H9 (cell line): ENCODE measurements at regions not wholly inside any gene's neighbourhood (a gene's known extent, or its start where the extent isn't known, plus 50 kb on each side); places are given as distances from the start of the nearest gene placed in this dataset.

Experiments used
- DNase-seq: peaks from one replicate; pipeline ENCODE4 v3.0.0-alpha.2; 2017
- H2AFZ ChIP-seq: one replicate; pipeline ENCODE4 v1.6.1; 2013; ENCODE audit warnings: mild to moderate bottlenecking, low read length, control low read depth, moderate library complexity
- H2AK5ac ChIP-seq: 2 replicates; pipeline ENCODE4 v1.6.1; 2013; ENCODE audit warnings: low read length, control low read depth, mixed read lengths; ENCODE audit not compliant: insufficient read length
- H2BK120ac ChIP-seq: one replicate; pipeline ENCODE4 v1.6.1; 2013; ENCODE audit warnings: low read depth, mild to moderate bottlenecking, low read length, control low read depth, inconsistent platforms; ENCODE audit not compliant: poor library complexity, severe bottlenecking
- H2BK12ac ChIP-seq: 2 replicates; pipeline ENCODE4 v1.6.1; 2013; ENCODE audit warnings: low read length, control low read depth, mixed read lengths, low read depth; ENCODE audit not compliant: insufficient read length
- H2BK15ac ChIP-seq: 2 replicates; pipeline ENCODE4 v1.6.1; 2013; ENCODE audit warnings: low read depth, low read length, control low read depth
- H2BK20ac ChIP-seq: one replicate; pipeline ENCODE4 v1.6.1; 2013; ENCODE audit warnings: low read depth, mild to moderate bottlenecking, low read length, control low read depth, inconsistent platforms; ENCODE audit not compliant: poor library complexity, severe bottlenecking
- H2BK5ac ChIP-seq: 2 replicates; pipeline ENCODE4 v1.6.1; 2013; ENCODE audit warnings: low read length, control low read depth, mixed read lengths; ENCODE audit not compliant: insufficient read length
- H3K14ac ChIP-seq: 2 replicates; pipeline ENCODE4 v1.6.1; 2013; ENCODE audit warnings: low read length, control low read depth; ENCODE audit not compliant: insufficient read depth
- H3K18ac ChIP-seq: 2 replicates; pipeline ENCODE4 v1.6.1; 2013; ENCODE audit warnings: low read depth, mild to moderate bottlenecking, mixed read lengths, low read length, control low read depth; ENCODE audit not compliant: insufficient read length
- H3K23ac ChIP-seq: 2 replicates; pipeline ENCODE4 v1.6.1; 2013; ENCODE audit warnings: low read length, control low read depth, mixed read lengths, low read depth; ENCODE audit not compliant: insufficient read length
- H3K23me2 ChIP-seq: 2 replicates; pipeline ENCODE4 v1.6.1; 2013; ENCODE audit warnings: low read depth, mild to moderate bottlenecking, mixed read lengths, low read length, control low read depth; ENCODE audit not compliant: insufficient read length, poor library complexity, severe bottlenecking
- H3K27ac ChIP-seq: 2 replicates; pipeline ENCODE4 v1.5.1; 2013; ENCODE audit warnings: low read length, control low read depth, mixed read lengths, low read depth; ENCODE audit not compliant: insufficient read length
- H3K27me3 ChIP-seq: 2 replicates; pipeline ENCODE4 v1.6.1; 2013; ENCODE audit warnings: low read length, control low read depth, inconsistent platforms; ENCODE audit not compliant: insufficient read depth
- H3K4ac ChIP-seq: 2 replicates; pipeline ENCODE4 v1.6.1; 2013; ENCODE audit warnings: low read depth, mild to moderate bottlenecking, control low read depth, inconsistent platforms, low read length, moderate library complexity
- H3K4me1 ChIP-seq: 2 replicates; pipeline ENCODE4 v1.6.1; 2013; ENCODE audit warnings: low read length, control low read depth, inconsistent platforms; ENCODE audit not compliant: insufficient read depth
- H3K4me2 ChIP-seq: 2 replicates; pipeline ENCODE4 v1.6.1; 2013; ENCODE audit warnings: low read length, control low read depth, mixed read lengths; ENCODE audit not compliant: insufficient read length, insufficient read depth
- H3K56ac ChIP-seq: 2 replicates; pipeline ENCODE4 v1.6.1; 2013; ENCODE audit warnings: low read depth, mild to moderate bottlenecking, mixed read lengths, low read length, control low read depth; ENCODE audit not compliant: insufficient read length
- H3K79me1 ChIP-seq: 2 replicates; pipeline ENCODE4 v1.6.1; 2013; ENCODE audit warnings: low read depth, mild to moderate bottlenecking, moderate library complexity, low read length, control low read depth, inconsistent platforms; ENCODE audit not compliant: insufficient read depth, poor library complexity, severe bottlenecking
- H3K79me2 ChIP-seq: 2 replicates; pipeline ENCODE4 v1.6.1; 2013; ENCODE audit warnings: low read length, control low read depth, inconsistent platforms; ENCODE audit not compliant: insufficient read depth
- H3K9ac ChIP-seq: 2 replicates; pipeline ENCODE4 v1.6.1; 2013; ENCODE audit warnings: low read length, control low read depth, mixed read lengths; ENCODE audit not compliant: insufficient read length; ENCODE audit errors: extremely low read depth
- H3K9me3 ChIP-seq: one replicate; pipeline ENCODE4 v1.6.1; 2013; ENCODE audit warnings: low read depth, low read length, inconsistent platforms; ENCODE audit not compliant: control insufficient read depth
- H3T11ph ChIP-seq: one replicate; pipeline ENCODE4 v1.6.1; 2013; ENCODE audit warnings: mild to moderate bottlenecking, low read length, control low read depth, inconsistent platforms
- H4K20me1 ChIP-seq: one replicate; pipeline ENCODE4 v1.6.1; 2013; ENCODE audit not compliant: control insufficient read depth, insufficient read length, insufficient read depth
- H4K5ac ChIP-seq: 2 replicates; pipeline ENCODE4 v1.6.1; 2013; ENCODE audit warnings: low read depth, mild to moderate bottlenecking, mixed read lengths, low read length, control low read depth; ENCODE audit not compliant: insufficient read length
- H4K8ac ChIP-seq: replicated peaks from 2 replicates; pipeline ENCODE4 v1.6.1; 2013; ENCODE audit warnings: low read length, control low read depth, mixed read lengths, low read depth; ENCODE audit not compliant: insufficient read length
- H4K91ac ChIP-seq: 2 replicates; pipeline ENCODE4 v1.6.1; 2013; ENCODE audit warnings: low read depth, mild to moderate bottlenecking, moderate library complexity, mixed read lengths, low read length, control low read depth; ENCODE audit not compliant: insufficient read length
- H3K27ac Mint-ChIP-seq, 3 experiments: 2 replicates in 2 of 3; 3 replicates in 1 of 3; pipeline ENCODE4 v1.8.0; 2020 to 2021; ENCODE audit warnings: mixed read lengths in 3 of 3, mild to moderate bottlenecking in 1 of 3, moderate library complexity in 1 of 3
- H3K27me3 Mint-ChIP-seq: 2 replicates; pipeline ENCODE4 v1.8.0; 2021; ENCODE audit warnings: low read depth, mild to moderate bottlenecking, moderate library complexity, mixed read lengths
- H3K36me3 Mint-ChIP-seq, 3 experiments: 2 replicates in 2 of 3; 3 replicates in 1 of 3; pipeline ENCODE4 v1.8.0; 2020 to 2021; ENCODE audit warnings: low read depth in 3 of 3, mixed read lengths in 3 of 3; ENCODE audit not compliant: insufficient read depth in 1 of 3
- H3K4me1 Mint-ChIP-seq, 2 experiments: 2 replicates each; pipeline ENCODE4 v1.8.0; 2020; ENCODE audit warnings: mixed read lengths in 2 of 2
- H3K4me3 Mint-ChIP-seq, 2 experiments: 2 replicates in 1 of 2; 3 replicates in 1 of 2; pipeline ENCODE4 v1.8.0; 2020 to 2021; ENCODE audit warnings: mild to moderate bottlenecking in 2 of 2, mixed read lengths in 2 of 2, moderate library complexity in 1 of 2
- H3K9me3 Mint-ChIP-seq, 2 experiments: 2 replicates in 1 of 2; 3 replicates in 1 of 2; pipeline ENCODE4 v1.8.0; 2020; ENCODE audit warnings: mild to moderate bottlenecking in 2 of 2, mixed read lengths in 2 of 2, moderate library complexity in 1 of 2
- WGBS: extraction: QIAGEN DNeasy Blood & Tissue Kit; methylation state at CpG from one replicate; pipeline ENCODE4 v1.1.7; 2013; ENCODE audit warnings: missing lambda C conversion rate, low lambda C conversion rate, mixed read lengths; ENCODE audit not compliant: insufficient read length; ENCODE audit errors: extremely low coverage; 5-methylcytosine and 5-hydroxymethylcytosine counted together
- TF ChIP-seq, protein P1 (sequence below): fragments of 200-600 bp; sonication (generic); conservative IDR thresholded peaks from 3 replicates; pipeline ENCODE4 v1.8.0; 2021; ENCODE audit warnings: antibody characterized with exemption, mild to moderate bottlenecking

DNA sequence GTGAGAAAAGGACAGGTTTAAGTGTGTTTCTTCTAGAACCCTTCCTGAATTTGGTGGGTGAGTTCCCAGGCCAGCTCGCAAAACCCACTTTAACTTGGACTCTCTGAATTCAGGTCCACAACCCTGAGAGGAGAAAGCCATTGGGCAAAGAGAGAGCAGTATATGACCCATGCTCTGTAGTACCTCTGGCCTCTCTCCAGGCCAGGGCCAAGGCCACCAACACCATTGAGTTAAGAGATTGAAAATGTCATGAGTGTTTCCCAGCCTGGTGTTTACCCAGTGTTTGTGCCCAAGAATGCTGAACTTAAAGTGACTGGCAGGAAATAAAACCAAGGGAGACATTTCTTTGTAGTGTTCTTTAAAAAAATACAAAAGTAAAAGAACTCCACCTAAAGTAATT is 410.4 kb upstream of the CDH5 start:
- Histone ChIP-seq H2AK5ac (no peak overlapping the region), H2BK15ac (no peak overlapping the region), H3K23me2 (no peaks in the 10 kb centered on the region), H2BK12ac (no peak overlapping the region), H3K79me2 (no peaks in the 10 kb centered on the region), H3K27me3 (no peaks in the 10 kb centered on the region), H3K56ac (no peak overlapping the region), H4K5ac (no peak overlapping the region), H3T11ph (no peak overlapping the region), H3K79me1 (no peaks in the 10 kb centered on the region), H3K23ac (no peak overlapping the region), H2BK5ac (no peak overlapping the region), H3K9me3 (no peaks in the 10 kb centered on the region), H3K9ac (no peak overlapping the region), H3K4me1 (no peaks in the 10 kb centered on the region; the same call in 1 of the 2 replicates), H4K91ac (no peak overlapping the region), H4K20me1 (no peaks in the 10 kb centered on the region), H3K4ac (no peak overlapping the region), H3K18ac (no peak overlapping the region), H4K8ac (no peak overlapping the region), H2BK20ac (no peak overlapping the region), H3K4me2 (no peak overlapping the region), H3K27ac (no peak overlapping the region), H2BK120ac (no peak overlapping the region), H2AFZ (no peak overlapping the region), H3K14ac (no peak overlapping the region)
- TF ChIP-seq, protein P1, sequence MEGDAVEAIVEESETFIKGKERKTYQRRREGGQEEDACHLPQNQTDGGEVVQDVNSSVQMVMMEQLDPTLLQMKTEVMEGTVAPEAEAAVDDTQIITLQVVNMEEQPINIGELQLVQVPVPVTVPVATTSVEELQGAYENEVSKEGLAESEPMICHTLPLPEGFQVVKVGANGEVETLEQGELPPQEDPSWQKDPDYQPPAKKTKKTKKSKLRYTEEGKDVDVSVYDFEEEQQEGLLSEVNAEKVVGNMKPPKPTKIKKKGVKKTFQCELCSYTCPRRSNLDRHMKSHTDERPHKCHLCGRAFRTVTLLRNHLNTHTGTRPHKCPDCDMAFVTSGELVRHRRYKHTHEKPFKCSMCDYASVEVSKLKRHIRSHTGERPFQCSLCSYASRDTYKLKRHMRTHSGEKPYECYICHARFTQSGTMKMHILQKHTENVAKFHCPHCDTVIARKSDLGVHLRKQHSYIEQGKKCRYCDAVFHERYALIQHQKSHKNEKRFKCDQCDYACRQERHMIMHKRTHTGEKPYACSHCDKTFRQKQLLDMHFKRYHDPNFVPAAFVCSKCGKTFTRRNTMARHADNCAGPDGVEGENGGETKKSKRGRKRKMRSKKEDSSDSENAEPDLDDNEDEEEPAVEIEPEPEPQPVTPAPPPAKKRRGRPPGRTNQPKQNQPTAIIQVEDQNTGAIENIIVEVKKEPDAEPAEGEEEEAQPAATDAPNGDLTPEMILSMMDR: no peak
- Mint-ChIP-seq H3K27me3 (peaks cover 2% of the 10 kb centered on the region; the same call in 1 of the 2 replicates), H3K4me1 (peaks cover 19 to 20% of the 10 kb centered on the region in 2 experiments), H3K36me3 (no peaks in the 10 kb centered on the region), H3K27ac (peak overlapping the region in 1 of 3 experiments; percentile 5; a peak in 1 of 7 replicates), H3K4me3 (no peak overlapping the region), H3K9me3 (no peaks in the 10 kb centered on the region)
- no peak for DNase-seq
- WGBS: no CpG with 5 or more reads among the region's 1 CpG
